Left lung (tissue), 4 donors: ENCODE measurements at regions not wholly inside any gene's neighbourhood (a gene's known extent, or its start where the extent isn't known, plus 50 kb on each side); places are given as distances from the start of the nearest gene placed in this dataset.

Source experiments
- ATAC-seq: fragments of 200-7000 bp; cut with Tn5 transposase; one replicate; pipeline ENCODE4 v1.9.1; 2020; ENCODE audit warnings: moderate library complexity
- DNase-seq, 4 donors: peaks; one replicate each; pipeline ENCODE4 v3.0.0-alpha.2; 2013 to 2020
- H3K27ac ChIP-seq, 2 donors: fragments of 200-600 bp; sonication (generic) in 1 of 2; one replicate each; pipeline versions ENCODE4 v1.5.0 to v1.8.0; 2020 to 2021
- H3K27me3 ChIP-seq, 2 donors: fragments of 200-600 bp; sonication (generic) in 1 of 2; one replicate each; pipeline versions ENCODE4 v1.5.0 to v1.8.0; 2020 to 2021
- H3K36me3 ChIP-seq, 2 donors: fragments of 200-600 bp; sonication (generic) in 1 of 2; one replicate each; pipeline versions ENCODE4 v1.5.0 to v1.8.0; 2020 to 2021
- H3K4me1 ChIP-seq, 2 donors: fragments of 200-600 bp; one replicate each; pipeline ENCODE4 v1.8.0; 2021
- H3K4me3 ChIP-seq, 2 donors: fragments of 200-600 bp; sonication (generic) in 1 of 2; one replicate each; pipeline versions ENCODE4 v1.5.0 to v1.8.0; 2020 to 2021; ENCODE audit warnings: mild to moderate bottlenecking in 1 of 2
- H3K9me3 ChIP-seq, 2 donors: fragments of 200-600 bp; sonication (generic) in 1 of 2; one replicate each; pipeline versions ENCODE4 v1.5.0 to v1.8.0; 2020 to 2021
- intact Hi-C, 2 donors: fragments of 100-400 bp; cut with DNase I; formaldehyde crosslinking; loops; one replicate each; pipeline versions ENCODE4 v1.11.2 to v1.14.2; 2022
- TF ChIP-seq, protein P1 (sequence below), 2 donors: fragments of 200-600 bp; sonication (generic) in 1 of 2; IDR thresholded peaks; one replicate each; pipeline versions ENCODE4 v1.5.0 to v1.8.0; 2021; ENCODE audit warnings: antibody characterized with exemption in 2 of 2
- donor health status: DM: no; HTN: yes; CAD: no.
- donor health status: DM: no; HTN: no; CAD: no.

DNA sequence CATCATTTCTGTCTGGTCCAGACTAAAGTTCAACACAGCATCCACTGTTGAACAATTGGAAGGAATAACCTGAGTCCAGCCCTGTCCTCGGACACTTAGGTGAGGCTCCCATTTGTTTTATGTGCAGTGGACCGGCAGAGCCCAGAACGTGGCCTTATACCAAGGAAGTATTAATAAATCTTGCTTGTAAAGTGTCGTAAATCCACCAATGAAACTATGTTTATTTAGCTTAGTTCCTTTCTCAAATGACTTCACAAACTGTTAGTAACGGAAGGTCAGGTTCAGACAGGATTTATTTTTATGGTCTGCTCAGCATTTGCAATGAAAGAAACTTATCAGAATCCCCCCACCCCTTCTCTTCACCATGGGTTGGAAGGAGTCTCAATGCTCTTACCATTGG is 149.5 kb downstream of the PCSK1 start:
- no peak for ATAC-seq
- intact Hi-C loops = no loop called here
- TF ChIP-seq, protein P1, sequence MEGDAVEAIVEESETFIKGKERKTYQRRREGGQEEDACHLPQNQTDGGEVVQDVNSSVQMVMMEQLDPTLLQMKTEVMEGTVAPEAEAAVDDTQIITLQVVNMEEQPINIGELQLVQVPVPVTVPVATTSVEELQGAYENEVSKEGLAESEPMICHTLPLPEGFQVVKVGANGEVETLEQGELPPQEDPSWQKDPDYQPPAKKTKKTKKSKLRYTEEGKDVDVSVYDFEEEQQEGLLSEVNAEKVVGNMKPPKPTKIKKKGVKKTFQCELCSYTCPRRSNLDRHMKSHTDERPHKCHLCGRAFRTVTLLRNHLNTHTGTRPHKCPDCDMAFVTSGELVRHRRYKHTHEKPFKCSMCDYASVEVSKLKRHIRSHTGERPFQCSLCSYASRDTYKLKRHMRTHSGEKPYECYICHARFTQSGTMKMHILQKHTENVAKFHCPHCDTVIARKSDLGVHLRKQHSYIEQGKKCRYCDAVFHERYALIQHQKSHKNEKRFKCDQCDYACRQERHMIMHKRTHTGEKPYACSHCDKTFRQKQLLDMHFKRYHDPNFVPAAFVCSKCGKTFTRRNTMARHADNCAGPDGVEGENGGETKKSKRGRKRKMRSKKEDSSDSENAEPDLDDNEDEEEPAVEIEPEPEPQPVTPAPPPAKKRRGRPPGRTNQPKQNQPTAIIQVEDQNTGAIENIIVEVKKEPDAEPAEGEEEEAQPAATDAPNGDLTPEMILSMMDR (IDR thresholded peaks at IDR 0.05) = no peak
- no peaks in the 10 kb centered on the region for H3K27me3 ChIP-seq
- no peaks in the 10 kb centered on the region for H3K36me3 ChIP-seq
- H3K9me3 ChIP-seq = no peaks in the 10 kb centered on the region
- H3K27ac ChIP-seq = no peak overlapping the region
- no peak for DNase-seq
- no peak overlapping the region for H3K4me3 ChIP-seq
- H3K4me1 ChIP-seq = peaks cover 0 to 5% of the 10 kb centered on the region in 2 donors

DNA sequence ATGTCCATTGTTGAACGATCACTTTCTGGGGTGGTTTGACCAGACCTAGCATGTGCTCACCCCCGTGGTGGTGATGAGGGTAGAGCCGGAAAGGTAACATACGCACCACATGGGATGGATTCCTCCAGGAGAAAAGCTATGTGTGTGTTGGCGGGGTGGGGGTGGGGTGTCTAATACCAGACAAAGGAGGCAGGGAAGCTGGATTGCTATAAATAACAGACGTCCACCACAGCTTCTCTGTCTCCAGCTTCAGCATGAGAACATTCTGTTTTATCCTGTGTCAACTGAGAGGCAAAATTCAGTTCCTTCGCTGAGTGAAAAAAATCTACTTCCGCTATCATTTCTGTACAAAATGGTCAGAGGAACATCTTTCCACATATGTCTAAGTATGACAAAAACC is 151.0 kb downstream of the PCSK1 start:
- Histone ChIP-seq H3K27ac (no peak overlapping the region), H3K27me3 (no peaks in the 10 kb centered on the region), H3K4me3 (no peak overlapping the region), H3K9me3 (no peaks in the 10 kb centered on the region), H3K4me1 (no peaks in the 10 kb centered on the region), H3K36me3 (no peaks in the 10 kb centered on the region)
- intact Hi-C loops = no loop called here
- DNase-seq (no peak), ATAC-seq (no peak)
- TF ChIP-seq, protein P1 (IDR thresholded peaks at IDR 0.05) = no peak

DNA sequence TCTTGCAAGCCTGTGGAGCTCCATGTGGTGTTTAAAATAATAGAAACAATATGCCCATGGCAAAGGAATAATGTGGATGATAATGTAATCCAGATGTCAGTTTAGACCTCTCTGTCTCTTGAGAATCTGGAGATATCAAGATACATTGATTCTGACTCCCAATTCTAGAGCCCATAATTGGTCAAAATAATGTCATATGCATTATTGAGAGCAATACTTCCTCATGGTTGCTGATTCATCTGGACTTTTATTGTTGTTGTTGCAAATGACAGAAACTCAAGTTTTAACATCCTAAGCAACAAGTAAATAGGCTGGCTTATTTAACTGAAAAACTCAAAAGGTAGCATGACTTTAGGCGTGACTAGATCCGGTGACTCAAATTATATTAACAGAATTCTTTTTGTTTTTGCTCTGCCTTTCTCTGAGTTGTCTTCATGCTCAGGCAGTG is 152.1 kb downstream of the PCSK1 start:
- DNase-seq (no peak), ATAC-seq (no peak)
- H3K4me1 ChIP-seq = no peaks in the 10 kb centered on the region
- no peak overlapping the region for H3K27ac ChIP-seq
- intact Hi-C loops = no loop called here
- no peaks in the 10 kb centered on the region for H3K36me3 ChIP-seq
- no peaks in the 10 kb centered on the region for H3K9me3 ChIP-seq
- TF ChIP-seq, protein P1 (IDR thresholded peaks at IDR 0.05) = no peak
- H3K27me3 ChIP-seq = no peaks in the 10 kb centered on the region
- H3K4me3 ChIP-seq = no peak overlapping the region

DNA sequence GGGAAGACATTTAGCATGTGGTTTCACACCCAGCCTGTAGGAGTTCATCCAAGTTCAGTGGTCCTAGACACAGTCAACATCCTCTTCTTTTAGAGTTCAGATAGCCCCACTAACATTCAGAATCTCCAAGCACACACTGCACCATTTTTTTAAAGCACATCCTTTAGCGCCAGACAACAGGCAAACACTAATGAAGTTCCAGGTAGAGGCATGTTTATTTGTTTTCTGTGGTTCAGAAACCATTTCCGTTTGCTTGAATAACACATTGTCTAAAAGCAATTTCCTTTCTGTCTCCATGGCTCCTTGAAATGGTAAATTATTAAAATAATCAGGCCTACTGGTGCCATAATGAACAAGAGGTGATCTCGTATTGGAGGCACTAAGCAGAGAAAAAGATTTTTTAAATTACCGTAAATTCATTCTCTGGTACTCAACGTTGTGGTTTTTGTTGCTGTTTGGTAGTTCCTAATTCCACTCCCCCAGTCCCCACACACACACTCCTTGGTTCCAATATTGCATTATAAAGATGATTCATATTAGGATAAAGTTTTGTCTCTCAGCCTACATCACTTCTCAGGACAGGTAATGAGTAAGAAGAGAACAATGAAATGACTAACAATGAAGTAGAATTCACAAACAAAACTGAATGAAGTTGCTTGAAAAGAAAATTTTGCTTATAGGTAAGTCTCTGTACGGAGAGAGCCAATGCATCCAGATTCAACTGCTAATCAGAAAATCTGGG is 153.1 kb downstream of the PCSK1 start:
- Histone ChIP-seq H3K4me3 (no peak overlapping the region), H3K9me3 (no peaks in the 10 kb centered on the region), H3K27ac (no peak overlapping the region), H3K4me1 (no peaks in the 10 kb centered on the region), H3K27me3 (no peaks in the 10 kb centered on the region), H3K36me3 (no peaks in the 10 kb centered on the region)
- TF ChIP-seq, protein P1 (IDR thresholded peaks at IDR 0.05) = no peak
- no peak for ATAC-seq
- DNase-seq = no peak
- intact Hi-C loops = no loop called here

DNA sequence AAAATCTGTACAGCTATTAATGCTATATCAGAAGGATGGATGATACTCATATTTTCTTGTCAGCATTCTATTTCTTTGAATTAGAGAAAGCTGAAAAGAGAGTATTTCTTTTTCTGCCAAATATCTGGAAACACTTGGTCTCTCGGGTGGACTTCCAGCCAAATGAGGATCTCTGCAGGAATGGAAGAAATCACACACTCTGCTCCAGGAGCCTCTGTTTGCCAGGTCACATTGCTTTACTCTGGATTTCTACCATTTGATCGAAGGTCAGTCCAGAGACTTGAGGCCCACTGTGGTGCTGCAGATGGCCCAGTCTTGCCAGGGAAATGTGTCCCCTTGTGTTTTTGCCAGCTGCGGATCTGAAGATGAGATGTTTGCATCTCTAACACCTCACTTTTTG is 154.1 kb downstream of the PCSK1 start:
- Histone ChIP-seq H3K4me1 (no peaks in the 10 kb centered on the region), H3K27ac (no peak overlapping the region), H3K27me3 (no peaks in the 10 kb centered on the region), H3K9me3 (no peaks in the 10 kb centered on the region), H3K4me3 (no peak overlapping the region), H3K36me3 (no peaks in the 10 kb centered on the region)
- ATAC-seq (no peak), DNase-seq (no peak)
- intact Hi-C loops = no loop called here
- TF ChIP-seq, protein P1 (IDR thresholded peaks at IDR 0.05) = no peak
